GM19239 (cell line): ENCODE measurements at regions not wholly inside any gene's neighbourhood (a gene's known extent, or its start where the extent isn't known, plus 50 kb on each side); places are given as distances from the start of the nearest gene placed in this dataset.

ENCODE experiments used
- DNase-seq: peaks from one replicate; pipeline ENCODE4 v3.0.0; 2011; ENCODE audit warnings: low spot score; ENCODE audit not compliant: insufficient read length
- FAIRE-seq: peaks from 2 replicates; lab custom pipeline; 2011; peaks lifted over from hg19 to GRCh38; lab: Jason Lieb, UNC

DNA sequence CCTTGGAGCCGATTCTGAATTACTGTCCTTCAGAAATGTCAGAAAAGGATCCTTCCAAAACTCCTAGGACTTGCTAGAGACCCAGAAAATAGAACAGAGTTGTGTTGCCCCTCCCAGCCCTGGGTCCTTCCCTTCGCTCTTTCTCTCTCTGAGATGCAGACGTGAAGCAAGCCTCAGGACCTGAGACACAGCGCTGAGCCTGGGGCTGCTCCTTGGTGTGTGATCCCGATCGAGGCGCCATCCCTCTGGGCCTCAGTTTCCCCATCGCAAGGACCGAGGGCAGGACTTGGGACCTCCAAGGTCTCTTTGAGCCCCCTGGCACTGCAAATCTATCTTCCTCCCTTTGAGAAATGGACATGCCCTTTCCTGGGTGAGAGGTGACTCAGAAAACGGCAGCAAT is 533.5 kb downstream of the TBC1D22A start:
- FAIRE-seq (no peak), DNase-seq (no peak)

- no peak for DNase-seq
- no peak for FAIRE-seq
These were observed 532.9 kb downstream of the TBC1D22A start for GRCh38 chr22:47295226-47295901.

GRCh38 chr22:47294576-47294975 is 532.1 kb downstream of the TBC1D22A start:
- DNase-seq, result no peak
- FAIRE-seq, result no peak

DNA sequence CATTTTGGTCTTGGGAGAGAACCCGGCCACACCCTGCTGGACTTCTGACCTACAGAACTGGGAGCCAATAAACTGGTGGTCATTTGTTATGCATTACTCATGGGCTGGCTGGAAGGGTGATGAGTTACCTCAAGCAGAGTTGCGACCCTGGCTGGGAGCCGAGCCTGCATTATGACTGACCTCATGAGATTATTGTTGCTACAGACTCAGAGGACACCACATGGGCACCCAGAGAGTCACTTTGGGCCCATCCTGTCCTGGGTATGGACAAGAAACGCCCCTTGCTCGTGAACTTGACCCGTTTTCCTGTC is 531.7 kb downstream of the TBC1D22A start:
- DNase-seq (no peak), FAIRE-seq (no peak)

DNA sequence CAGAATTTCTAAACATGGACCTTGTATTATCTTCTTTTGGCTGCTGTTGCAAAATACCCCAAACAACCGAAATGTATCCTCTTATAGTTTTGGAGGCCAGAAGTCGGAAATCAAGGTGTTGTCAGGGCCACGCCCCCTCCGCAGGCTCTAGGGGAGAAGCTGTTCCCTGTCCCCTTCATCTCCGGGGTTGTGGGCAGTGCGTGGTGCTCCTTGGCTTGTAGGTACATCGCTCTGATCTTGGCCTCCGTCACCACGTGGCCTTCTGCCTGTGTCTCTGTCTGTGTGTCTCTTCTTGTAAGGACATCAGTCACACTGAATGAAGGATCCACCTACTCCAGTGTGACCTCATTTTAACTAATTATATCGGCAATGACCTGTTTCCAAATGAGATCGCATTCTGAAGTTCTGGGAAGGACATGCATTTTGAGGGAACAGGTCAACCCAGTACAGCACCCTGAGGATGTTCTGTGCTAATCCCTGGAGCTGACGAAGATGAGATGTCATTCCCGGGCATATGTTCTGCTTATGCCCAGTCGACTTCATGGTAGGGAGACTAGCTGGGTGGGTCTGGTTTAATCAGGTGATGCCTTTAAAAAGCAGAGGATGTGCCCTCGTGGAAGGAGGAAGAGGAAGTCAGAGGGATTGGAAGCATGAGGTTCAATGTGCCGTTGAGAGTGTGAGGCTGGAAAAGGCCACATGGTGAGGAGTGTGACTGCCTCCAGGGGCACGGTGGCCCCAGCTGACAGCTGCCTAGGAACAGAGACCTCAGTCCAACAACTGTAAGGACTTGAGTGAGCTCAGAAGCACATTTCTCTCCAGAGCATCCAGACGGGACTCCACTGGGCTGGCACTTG is 531.1 kb downstream of the TBC1D22A start:
- DNase-seq (no peak), FAIRE-seq (no peak)

DNA sequence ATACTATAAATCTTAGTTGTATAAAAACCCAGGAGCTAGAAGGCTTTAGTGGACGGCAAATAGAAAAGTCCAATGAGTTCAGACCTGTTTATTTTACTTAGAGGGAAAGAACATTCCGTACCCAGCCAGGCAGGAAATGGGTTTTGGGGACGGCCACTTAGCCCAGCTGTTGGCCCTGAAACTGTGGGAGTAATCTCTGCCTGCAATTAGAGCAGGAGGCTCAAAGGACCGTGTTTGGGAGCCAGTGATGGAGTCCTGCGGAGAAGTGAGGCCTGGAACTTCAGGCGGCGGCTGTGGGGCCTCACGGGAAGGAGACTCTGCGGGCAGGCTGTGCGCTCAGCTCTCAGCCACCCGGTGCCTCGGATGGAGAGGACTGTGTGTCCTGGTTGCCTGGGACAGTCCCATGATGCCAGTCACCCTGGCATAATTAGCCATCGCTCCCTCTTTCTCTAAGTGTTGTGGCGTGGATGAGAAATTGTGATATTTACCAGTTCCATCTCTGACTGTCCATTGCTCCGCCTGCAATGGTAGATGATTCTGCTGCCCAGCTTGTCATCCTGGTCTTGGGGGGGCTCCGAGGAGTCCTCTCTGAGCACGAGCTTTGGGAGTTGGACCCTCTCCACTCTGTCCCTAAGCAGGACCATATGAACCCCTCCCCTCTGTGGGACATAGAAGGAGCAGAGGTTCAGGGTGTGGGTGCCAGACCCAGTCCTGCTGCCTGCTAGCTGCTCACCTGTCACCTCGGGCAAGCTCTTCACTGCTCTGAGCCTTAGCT is 530.3 kb downstream of the TBC1D22A start:
- FAIRE-seq (no peak), DNase-seq (no peak)

- FAIRE-seq, result no peak
- DNase-seq, result no peak
These were observed 529.4 kb downstream of the TBC1D22A start for GRCh38 chr22:47291565-47292495.

DNA sequence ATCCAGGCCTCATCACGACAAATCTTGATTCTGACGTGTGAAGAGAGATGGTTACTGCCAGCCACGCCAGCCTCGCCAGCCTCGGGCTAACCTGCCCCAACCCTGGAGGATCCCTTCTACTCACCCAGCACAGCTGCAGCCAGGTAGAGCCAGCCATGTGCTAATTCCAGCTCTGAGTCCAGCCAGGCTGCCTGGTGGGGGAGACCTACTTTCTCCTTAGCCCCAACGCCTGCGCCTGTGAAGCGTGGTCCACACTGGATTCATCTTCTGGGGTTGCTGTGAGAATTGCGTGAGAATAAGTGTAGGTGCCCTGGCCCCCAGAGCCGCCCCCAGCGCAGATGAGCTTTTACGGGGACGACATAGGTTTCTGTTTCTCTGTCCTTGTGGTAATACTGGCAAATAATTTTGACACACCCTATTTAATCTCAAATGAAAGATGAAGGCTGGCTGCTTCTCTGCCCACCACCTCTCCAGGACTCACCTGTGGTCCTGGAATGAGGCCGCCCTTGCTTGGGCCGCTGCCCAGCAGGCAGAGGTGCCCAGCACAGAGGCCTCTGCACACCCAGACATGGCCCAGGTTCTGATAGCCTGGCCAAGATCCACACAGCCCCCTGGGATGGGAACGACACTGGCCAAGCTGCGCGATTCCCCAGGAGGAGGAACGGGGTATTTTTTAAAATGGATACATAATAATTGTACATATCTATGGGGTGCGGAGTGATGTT is 528.4 kb downstream of the TBC1D22A start:
- no peak for DNase-seq

DNA sequence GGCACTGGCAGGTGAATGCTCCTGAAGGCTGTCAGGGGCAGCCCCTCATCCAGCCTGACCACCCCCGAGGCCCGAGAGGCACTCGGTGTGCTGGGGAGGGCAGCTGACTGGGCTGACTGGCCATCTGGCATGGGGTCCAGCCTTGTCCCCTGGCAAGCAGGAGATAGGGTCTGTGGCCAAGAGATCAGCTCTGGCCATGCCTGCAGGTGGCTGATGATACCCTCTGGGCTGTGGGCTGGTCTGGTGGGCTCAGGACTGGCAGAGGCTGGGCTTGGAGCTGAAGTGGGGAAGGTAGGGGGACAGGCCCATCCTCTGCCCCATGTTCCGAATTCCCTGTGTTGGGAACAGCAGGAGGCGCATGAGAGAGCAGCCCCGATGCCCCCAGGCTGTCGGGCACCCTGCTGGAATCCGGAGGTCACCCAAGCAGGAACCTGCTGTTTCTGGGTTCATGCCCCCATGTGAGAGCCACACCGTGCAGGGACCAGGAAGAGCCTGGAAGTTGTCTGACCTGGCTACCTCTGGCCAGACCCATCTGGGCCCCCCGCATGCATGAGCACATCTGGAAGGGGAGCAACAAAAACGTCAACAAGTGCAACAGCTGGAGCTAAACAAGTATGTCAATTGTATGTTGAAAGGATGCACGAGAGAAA is 527.0 kb downstream of the TBC1D22A start:
- DNase-seq, result no peak
- FAIRE-seq, result no peak

More for the DNA sequence above, 528.4 kb downstream of the TBC1D22A start:
- no peak for FAIRE-seq

DNA sequence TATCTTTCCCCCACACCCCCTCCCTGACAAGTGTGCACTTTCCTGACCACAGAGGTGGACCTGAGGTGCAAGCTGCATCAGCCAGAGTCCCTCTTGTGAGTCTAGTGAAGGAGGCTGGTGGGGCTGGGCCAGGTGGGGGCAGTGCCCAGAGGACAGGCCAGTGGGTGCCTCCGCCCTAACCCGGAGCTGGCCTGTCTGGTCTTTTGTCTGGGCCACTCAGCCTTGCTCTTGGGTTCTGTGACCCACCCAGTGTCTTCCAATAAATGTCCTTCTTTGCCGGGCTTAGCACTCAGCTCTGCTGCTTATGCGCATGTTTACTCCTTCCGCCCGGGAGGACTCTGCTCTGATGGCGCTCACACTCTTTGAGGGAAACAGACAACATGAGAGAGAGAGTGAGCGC is 526.2 kb downstream of the TBC1D22A start:
- no peak for DNase-seq
- FAIRE-seq, result no peak

GRCh38 chr22:47287516-47287915 is 525.1 kb downstream of the TBC1D22A start:
- no peak for FAIRE-seq
- DNase-seq, result no peak

- FAIRE-seq (no peak), DNase-seq (no peak)
These were observed 524.1 kb downstream of the TBC1D22A start for GRCh38 chr22:47286590-47286989.

DNA sequence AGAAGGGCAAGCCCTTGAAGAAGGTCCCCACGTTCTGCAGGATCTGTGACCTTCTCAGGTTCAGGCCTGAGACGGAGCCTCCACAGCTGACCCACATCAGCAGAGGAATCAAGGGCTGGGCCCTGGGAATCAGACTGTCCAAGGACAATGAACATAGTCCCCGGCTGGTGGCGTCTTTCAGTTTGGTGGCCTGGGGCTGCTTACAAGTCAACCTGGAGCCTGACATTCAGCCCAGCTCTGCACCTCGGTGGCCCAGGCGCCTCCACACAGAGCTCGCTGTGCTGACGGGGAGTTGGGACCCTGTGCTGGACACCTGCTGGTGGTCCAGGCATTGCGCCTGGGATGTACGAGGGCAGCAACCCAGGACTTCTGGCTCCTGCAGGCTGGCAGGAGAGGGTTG is 523.5 kb downstream of the TBC1D22A start:
- FAIRE-seq (no peak), DNase-seq (no peak)

GRCh38 chr22:47284822-47285221 is 522.4 kb downstream of the TBC1D22A start:
- DNase-seq, result no peak
- no peak for FAIRE-seq

- DNase-seq (no peak), FAIRE-seq (no peak)
These were observed 521.9 kb downstream of the TBC1D22A start for GRCh38 chr22:47284360-47284759.

DNA sequence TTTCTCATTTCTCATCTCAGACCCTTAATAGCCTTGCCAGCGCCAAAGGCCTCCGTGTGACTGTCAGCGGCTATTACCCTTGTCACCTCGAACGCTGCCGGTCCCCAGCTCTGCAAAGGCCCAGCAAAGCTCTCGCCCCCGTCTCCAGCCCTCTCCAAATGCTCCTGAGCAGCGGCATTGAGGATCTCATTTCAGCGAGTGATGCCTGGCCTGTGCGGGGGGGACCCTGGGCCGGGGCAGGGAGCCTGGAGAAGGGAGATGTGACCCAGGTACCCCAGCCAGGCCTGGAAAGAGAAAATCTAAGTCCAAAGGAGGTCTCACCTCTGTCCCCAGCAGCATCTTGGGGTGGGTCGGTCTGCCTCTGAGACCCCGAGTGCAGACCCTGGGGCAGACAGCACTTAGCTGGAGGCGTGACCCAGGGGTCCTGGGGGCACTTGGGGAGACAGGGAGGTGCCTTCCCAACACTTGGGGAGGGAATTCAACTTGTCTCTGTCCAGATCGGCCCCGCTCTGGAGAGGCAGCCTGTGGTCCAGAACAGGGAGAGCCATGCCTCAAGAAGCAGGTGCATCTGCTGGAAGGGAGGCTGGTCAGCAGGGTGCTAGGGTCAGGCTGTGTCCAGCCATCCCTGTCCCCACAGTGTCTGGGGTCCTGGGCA is 521.3 kb downstream of the TBC1D22A start:
- DNase-seq, result no peak
- FAIRE-seq, result no peak

- FAIRE-seq (no peak), DNase-seq (no peak)
These were observed 520.4 kb downstream of the TBC1D22A start for GRCh38 chr22:47282851-47283250.

DNA sequence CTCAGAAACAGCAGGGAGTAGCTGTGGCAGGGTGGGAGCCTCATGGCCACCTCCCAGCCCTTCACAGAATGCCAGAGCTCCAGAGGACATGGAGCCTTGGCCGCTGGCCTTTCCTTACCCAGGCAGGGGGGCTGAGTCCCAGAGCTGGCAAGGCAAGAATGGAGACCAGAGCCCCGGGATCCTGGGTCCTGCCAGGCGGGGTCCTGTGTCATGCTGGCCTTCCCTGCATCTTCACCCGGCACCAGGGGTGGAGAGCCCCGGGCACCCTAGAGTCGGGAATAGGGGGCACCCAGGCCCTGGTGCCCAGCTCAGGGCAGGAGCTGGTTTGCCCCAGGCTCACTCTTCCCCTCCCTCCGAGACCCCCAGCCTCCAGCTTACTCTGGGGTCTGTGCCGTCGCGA is 519.9 kb downstream of the TBC1D22A start:
- DNase-seq (no peak), FAIRE-seq (no peak)
